ENCODE measurements at regions not wholly inside any gene's neighbourhood (a gene's known extent, or its start where the extent isn't known, plus 50 kb on each side); places are given as distances from the start of the nearest gene placed in this dataset.

GRCh38 chr14:42459171-42459685 lies 852.6 kb downstream of the LRFN5 start:
- DNase-seq = no peak

- DNase-seq = no peak
Measured at GRCh38 chr14:42441615-42442014, 834.9 kb downstream of the LRFN5 start.

GRCh38 chr14:42437809-42438208 lies 831.1 kb downstream of the LRFN5 start:
- no peak for DNase-seq

GRCh38 chr14:42429401-42429800 lies 822.7 kb downstream of the LRFN5 start:
- no peak for DNase-seq

- peak; percentile 6 for DNase-seq
Measured at GRCh38 chr14:42428996-42429395, 822.3 kb downstream of the LRFN5 start.

- DNase-seq = no peak
Measured at GRCh38 chr14:42424501-42424900, 817.8 kb downstream of the LRFN5 start.

GRCh38 chr14:42421377-42422078 lies 814.9 kb downstream of the LRFN5 start:
- DNase-seq = no peak

- no peak for DNase-seq
Measured at GRCh38 chr14:42420071-42420470, 813.4 kb downstream of the LRFN5 start.

- DNase-seq = no peak
Measured at GRCh38 chr14:42407153-42407552, 800.5 kb downstream of the LRFN5 start.

- no peak for DNase-seq
Measured at GRCh38 chr14:42391146-42391834, 784.6 kb downstream of the LRFN5 start.

GRCh38 chr14:42378880-42379279 lies 772.2 kb downstream of the LRFN5 start:
- no peak for DNase-seq

- DNase-seq = no peak
Measured at GRCh38 chr14:42378274-42378673, 771.6 kb downstream of the LRFN5 start.

- DNase-seq = no peak
Measured at GRCh38 chr14:42374332-42374731, 767.7 kb downstream of the LRFN5 start.

- DNase-seq = no peak
Measured at GRCh38 chr14:42370056-42370455, 763.4 kb downstream of the LRFN5 start.

- no peak for DNase-seq
Measured at GRCh38 chr14:42368234-42368633, 761.6 kb downstream of the LRFN5 start.

- DNase-seq = no peak
Measured at GRCh38 chr14:42353315-42353714, 746.6 kb downstream of the LRFN5 start.

GRCh38 chr14:42335918-42336317 lies 729.2 kb downstream of the LRFN5 start:
- no peak for DNase-seq

GRCh38 chr14:42334931-42335330 lies 728.3 kb downstream of the LRFN5 start:
- DNase-seq = no peak

- peak; percentile 11 for DNase-seq
Measured at GRCh38 chr14:42323426-42323825, 716.8 kb downstream of the LRFN5 start.

- peak; percentile 88 for DNase-seq
Measured at GRCh38 chr14:42322531-42323284, 716.0 kb downstream of the LRFN5 start.

- DNase-seq = peak; percentile 61
Measured at GRCh38 chr14:42319996-42320395, 713.3 kb downstream of the LRFN5 start.

- no peak for DNase-seq
Measured at GRCh38 chr14:42316693-42317092, 710.0 kb downstream of the LRFN5 start.

GRCh38 chr14:42311876-42312275 lies 705.2 kb downstream of the LRFN5 start:
- DNase-seq = no peak
